Upper lobe of left lung (tissue), 6 donors: ENCODE measurements at regions not wholly inside any gene's neighbourhood (a gene's known extent, or its start where the extent isn't known, plus 50 kb on each side); places are given as distances from the start of the nearest gene placed in this dataset.

Experiments
- ATAC-seq, 2 donors: fragments of 200-7000 bp; cut with Tn5 transposase; one replicate each; pipeline ENCODE4 v1.9.1; 2022; ENCODE audit warnings: mild to moderate bottlenecking in 2 of 2, moderate library complexity in 2 of 2; ENCODE audit not compliant: low FRiP score in 2 of 2
- DNase-seq, 2 donors: peaks; one replicate each; pipeline ENCODE4 v3.0.0-alpha.2; 2019 to 2020
- H3K27ac ChIP-seq, 4 donors: fragments of 200-600 bp; sonication (generic); one replicate each; pipeline ENCODE4 v1.5.1; 2016 to 2019
- H3K27me3 ChIP-seq, 4 donors: fragments of 200-600 bp; sonication (generic); one replicate each; pipeline ENCODE4 v1.5.1; 2017 to 2019
- H3K36me3 ChIP-seq, 4 donors: fragments of 200-600 bp; sonication (generic); one replicate each; pipeline ENCODE4 v1.5.1; 2016 to 2019
- H3K4me1 ChIP-seq, 4 donors: fragments of 200-600 bp; sonication (generic); one replicate each; pipeline ENCODE4 v1.5.1; 2018 to 2019
- H3K4me3 ChIP-seq, 4 donors: fragments of 200-600 bp; sonication (generic); one replicate each; pipeline ENCODE4 v1.5.1; 2017 to 2019; ENCODE audit warnings: mild to moderate bottlenecking in 2 of 4, moderate library complexity in 1 of 4
- H3K9me3 ChIP-seq, 4 donors: fragments of 200-600 bp; sonication (generic); one replicate each; pipeline ENCODE4 v1.5.1; 2018 to 2019
- EP300 ChIP-seq, 4 donors: sonication (generic); formaldehyde crosslinking; IDR thresholded peaks; one replicate each; pipeline ENCODE4 v1.5.1; 2017; ENCODE audit warnings: antibody characterized with exemption in 4 of 4, control low read depth in 2 of 4
- POLR2A ChIP-seq, 4 donors: fragments of 450-650 bp; IDR thresholded peaks; one replicate each; pipeline ENCODE4 v1.5.1; 2016 to 2017; ENCODE audit warnings: antibody characterized with exemption in 4 of 4, mild to moderate bottlenecking in 2 of 4
- POLR2AphosphoS5 ChIP-seq, 2 donors: sonication (generic); formaldehyde crosslinking; IDR thresholded peaks; one replicate each; pipeline ENCODE4 v1.5.1; 2017; ENCODE audit warnings: antibody characterized with exemption in 2 of 2
- WGBS, 2 donors: methylation state at CpG; one replicate each; pipeline ENCODE4 v1.1.5; 2017 to 2018; 5-methylcytosine and 5-hydroxymethylcytosine counted together
- TF ChIP-seq, protein P1 (sequence below), 6 experiments: fragments of 450-650 bp in 4 of 6; fragments of 200-600 bp in 2 of 6; sonication (generic) in 2 of 6; IDR thresholded peaks; one replicate each; pipeline ENCODE4 v1.5.1; 2016 to 2019; ENCODE audit warnings: antibody characterized with exemption in 6 of 6
- donor health status: DM: no; HTN: no; CAD: no; lungs with moderate emphysema.
- donor health status: DM: no; HTN: yes; CAD: no; lungs with severe emphysema.

DNA sequence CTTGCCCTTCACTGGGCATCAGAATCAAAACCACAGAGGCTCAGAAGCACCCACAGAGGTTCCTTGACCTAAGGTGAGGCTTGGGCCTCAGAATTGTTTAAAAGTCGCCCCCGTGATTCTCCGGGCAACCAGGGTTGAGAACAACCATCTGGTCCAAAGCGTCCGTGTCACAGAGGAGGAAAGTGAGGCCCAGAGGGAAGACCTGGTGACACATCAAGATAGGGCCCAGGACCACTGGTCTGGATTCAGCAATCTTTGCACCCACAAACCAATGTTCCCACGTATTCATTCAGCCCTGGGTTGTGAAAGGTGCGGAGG lies 272.6 kb downstream of the UACA start:
- H3K36me3 ChIP-seq, result no peaks in the 10 kb centered on the region
- 78 to 84% methylated on average over 7 of the region's 7 CpGs for WGBS, 2 donors
- no peak for DNase-seq
- peaks cover 20 to 49% (median 46%) of the 10 kb centered on the region in 4 donors for H3K4me1 ChIP-seq
- ATAC-seq, result no peak
- H3K4me3 ChIP-seq, result no peak overlapping the region
- H3K9me3 ChIP-seq, result no peaks in the 10 kb centered on the region
- no peaks in the 10 kb centered on the region for H3K27me3 ChIP-seq
- no peak overlapping the region for H3K27ac ChIP-seq
- TF ChIP-seq POLR2AphosphoS5 (IDR thresholded peaks at IDR 0.05), result no peak
- no peak for TF ChIP-seq EP300 (IDR thresholded peaks at IDR 0.05)
- TF ChIP-seq, protein P1, sequence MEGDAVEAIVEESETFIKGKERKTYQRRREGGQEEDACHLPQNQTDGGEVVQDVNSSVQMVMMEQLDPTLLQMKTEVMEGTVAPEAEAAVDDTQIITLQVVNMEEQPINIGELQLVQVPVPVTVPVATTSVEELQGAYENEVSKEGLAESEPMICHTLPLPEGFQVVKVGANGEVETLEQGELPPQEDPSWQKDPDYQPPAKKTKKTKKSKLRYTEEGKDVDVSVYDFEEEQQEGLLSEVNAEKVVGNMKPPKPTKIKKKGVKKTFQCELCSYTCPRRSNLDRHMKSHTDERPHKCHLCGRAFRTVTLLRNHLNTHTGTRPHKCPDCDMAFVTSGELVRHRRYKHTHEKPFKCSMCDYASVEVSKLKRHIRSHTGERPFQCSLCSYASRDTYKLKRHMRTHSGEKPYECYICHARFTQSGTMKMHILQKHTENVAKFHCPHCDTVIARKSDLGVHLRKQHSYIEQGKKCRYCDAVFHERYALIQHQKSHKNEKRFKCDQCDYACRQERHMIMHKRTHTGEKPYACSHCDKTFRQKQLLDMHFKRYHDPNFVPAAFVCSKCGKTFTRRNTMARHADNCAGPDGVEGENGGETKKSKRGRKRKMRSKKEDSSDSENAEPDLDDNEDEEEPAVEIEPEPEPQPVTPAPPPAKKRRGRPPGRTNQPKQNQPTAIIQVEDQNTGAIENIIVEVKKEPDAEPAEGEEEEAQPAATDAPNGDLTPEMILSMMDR (IDR thresholded peaks at IDR 0.05), result no peak
- TF ChIP-seq POLR2A (IDR thresholded peaks at IDR 0.05), result no peak

GRCh38 chr15:70490148-70490837 lies 273.1 kb downstream of the UACA start:
- Histone ChIP-seq H3K27ac (no peak overlapping the region), H3K36me3 (no peaks in the 10 kb centered on the region), H3K27me3 (no peaks in the 10 kb centered on the region), H3K4me3 (no peak overlapping the region), H3K9me3 (no peaks in the 10 kb centered on the region), H3K4me1 (peaks cover 20 to 49% (median 46%) of the 10 kb centered on the region in 4 donors)
- no peak for DNase-seq
- TF ChIP-seq POLR2A (IDR thresholded peaks at IDR 0.05), result no peak
- TF ChIP-seq, protein P1 (IDR thresholded peaks at IDR 0.05), result no peak
- TF ChIP-seq POLR2AphosphoS5 (IDR thresholded peaks at IDR 0.05), result no peak
- TF ChIP-seq EP300 (IDR thresholded peaks at IDR 0.05), result no peak
- 76 to 86% methylated on average over 2 to 10 of the region's 11 CpGs for WGBS, 2 donors
- ATAC-seq, result no peak

GRCh38 chr15:70488941-70489848 lies 274.2 kb downstream of the UACA start:
- Histone ChIP-seq H3K27me3 (no peaks in the 10 kb centered on the region), H3K4me1 (peaks cover 16 to 48% (median 39%) of the 10 kb centered on the region in 4 donors), H3K9me3 (no peaks in the 10 kb centered on the region), H3K4me3 (no peak overlapping the region), H3K27ac (no peak overlapping the region), H3K36me3 (no peaks in the 10 kb centered on the region)
- 86 to 88% methylated on average over 15 of the region's 15 CpGs for WGBS, 2 donors
- DNase-seq (no peak), ATAC-seq (no peak)
- TF ChIP-seq POLR2A (IDR thresholded peaks at IDR 0.05), result no peak
- TF ChIP-seq, protein P1 (IDR thresholded peaks at IDR 0.05), result no peak

DNA sequence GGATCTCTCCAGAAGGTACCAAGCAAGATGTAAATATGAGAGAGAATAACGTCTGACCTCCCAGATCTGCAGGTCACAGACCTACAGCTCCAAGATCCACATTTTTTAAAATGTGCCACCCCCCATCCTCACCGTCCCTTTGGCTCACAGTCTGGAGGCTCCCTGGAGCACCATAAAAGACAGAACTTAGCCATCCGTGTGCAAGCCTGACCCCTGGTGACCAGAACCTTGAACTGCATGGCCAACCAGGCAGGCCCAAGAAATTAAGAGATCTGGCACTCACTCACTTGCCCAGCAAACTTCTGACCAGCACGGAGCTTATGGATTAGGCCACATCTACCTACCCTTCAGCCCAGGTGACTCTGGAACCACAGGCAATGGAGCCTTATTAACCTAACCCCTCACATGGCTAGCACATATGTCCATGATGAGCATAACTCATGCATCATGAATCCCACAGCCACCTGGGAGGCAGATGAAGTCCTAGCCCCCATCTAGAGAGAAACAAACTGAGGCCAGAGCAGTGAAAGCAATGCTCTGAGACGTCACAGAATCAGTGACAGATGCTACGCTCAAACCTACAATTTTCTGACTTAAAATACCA lies 275.3 kb downstream of the UACA start:
- no peaks in the 10 kb centered on the region for H3K27me3 ChIP-seq
- H3K9me3 ChIP-seq, result no peaks in the 10 kb centered on the region
- peak; percentile 73 to 78 for ATAC-seq
- peaks cover 16 to 53% (median 43%) of the 10 kb centered on the region in 4 donors for H3K4me1 ChIP-seq
- TF ChIP-seq, protein P1 (IDR thresholded peaks at IDR 0.05), result peak; percentile 96 to 98 (median 96)
- TF ChIP-seq POLR2A (IDR thresholded peaks at IDR 0.05) (no peak), EP300 (IDR thresholded peaks at IDR 0.05) (no peak)
- DNase-seq, result peak in 1 of 2 donors; percentile 81
- WGBS, 2 donors, result 26 to 30% methylated on average over 6 of the region's 6 CpGs
- H3K27ac ChIP-seq, result no peak overlapping the region
- no peak overlapping the region for H3K4me3 ChIP-seq
- H3K36me3 ChIP-seq, result no peaks in the 10 kb centered on the region
